Endothelial cell of umbilical vein (primary cell): ENCODE measurements at regions not wholly inside any gene's neighbourhood (a gene's known extent, or its start where the extent isn't known, plus 50 kb on each side); places are given as distances from the start of the nearest gene placed in this dataset.

ENCODE experiments used
- BruUV-seq: library from RNA; stranded (reverse); fragments of 400-500 nt; replicated peaks from 2 replicates; lab custom pipeline; 2021; lab: Mats Ljungman, UMichigan
- CTCF ChIA-PET: fragments of 300-600, 350-600 bp; sonication (Branson Sonifier 250); formaldehyde crosslinking; loops from one replicate; lab custom pipeline; 2021; ENCODE audit warnings: antibody characterized with exemption, inconsistent platforms; lab: Charles Lee
- POLR2A ChIA-PET: fragments of 300-600, 350-600 bp; sonication (Branson Sonifier 250); formaldehyde crosslinking; loops from one replicate; lab custom pipeline; 2021; ENCODE audit warnings: antibody characterized with exemption, inconsistent platforms; lab: Charles Lee
- DNase-seq: peaks from one replicate; pipeline ENCODE4 v3.0.0-alpha.2; 2011; ENCODE audit warnings: low read depth, low spot score
- FAIRE-seq: peaks from 2 replicates; lab custom pipeline; 2011; peaks lifted over from hg19 to GRCh38; lab: Jason Lieb, UNC
- H2AFZ ChIP-seq: 2 replicates; pipeline ENCODE4 v1.6.0; 2012; ENCODE audit warnings: low read depth, low read length, control low read depth, inconsistent platforms
- H3K27ac ChIP-seq: 2 replicates; pipeline ENCODE4 v1.5.1; 2011; ENCODE audit warnings: low read depth, mild to moderate bottlenecking, control low read depth, low read length, moderate library complexity; ENCODE audit not compliant: insufficient read depth
- H3K27me3 ChIP-seq, 2 experiments: 2 replicates each; pipeline versions ENCODE4 v1.6.0 to v1.6.1; 2011; ENCODE audit warnings: low read length in 2 of 2, mixed read lengths in 1 of 2; ENCODE audit not compliant: control insufficient read depth in 2 of 2, insufficient read depth in 2 of 2
- H3K36me3 ChIP-seq, 2 experiments: 2 replicates in 1 of 2; 3 replicates in 1 of 2; pipeline ENCODE4 v1.5.1; 2011; ENCODE audit warnings: low read length in 2 of 2, mild to moderate bottlenecking in 1 of 2, moderate library complexity in 1 of 2; ENCODE audit not compliant: control insufficient read depth in 2 of 2, insufficient read depth in 2 of 2; ENCODE audit errors: extremely low read depth in 1 of 2
- H3K4me1 ChIP-seq: 3 replicates; pipeline ENCODE4 v1.5.1; 2011; ENCODE audit warnings: mild to moderate bottlenecking, low read length; ENCODE audit not compliant: control insufficient read depth, insufficient read depth; ENCODE audit errors: extremely low read depth
- H3K4me2 ChIP-seq: 2 replicates; pipeline ENCODE4 v1.6.1; 2011; ENCODE audit warnings: low read length, control low read depth, mixed read lengths; ENCODE audit not compliant: insufficient read depth
- H3K4me3 ChIP-seq, 3 experiments: fragments of 200-600 bp in 1 of 3; sonication (generic), shearing (Covaris generic) in 1 of 3; replicated peaks in 1 of 3; 2 replicates each; pipeline ENCODE4 v1.5.1; 2011 to 2016; ENCODE audit warnings: control low read depth in 3 of 3, low read length in 3 of 3, mild to moderate bottlenecking in 2 of 3, inconsistent platforms in 1 of 3, low read depth in 1 of 3, moderate library complexity in 1 of 3; ENCODE audit not compliant: insufficient read depth in 1 of 3
- H3K79me2 ChIP-seq: 2 replicates; pipeline ENCODE4 v1.6.0; 2012; ENCODE audit warnings: low read length, inconsistent platforms; ENCODE audit not compliant: control insufficient read depth, insufficient read depth
- H3K9ac ChIP-seq: replicated peaks from 2 replicates; pipeline ENCODE3; 2011; ENCODE audit warnings: low read length, control low read depth; ENCODE audit not compliant: insufficient read depth; ENCODE audit errors: extremely low read depth
- H3K9me1 ChIP-seq: replicated peaks from 3 replicates; pipeline ENCODE4 v1.6.0; 2011; ENCODE audit warnings: mild to moderate bottlenecking, low read length; ENCODE audit not compliant: control insufficient read depth, insufficient read depth; ENCODE audit errors: extremely low read depth
- H3K9me3 ChIP-seq: replicated peaks from 2 replicates; pipeline ENCODE4 v1.5.1; 2012; ENCODE audit warnings: low read length, inconsistent platforms; ENCODE audit not compliant: control insufficient read depth, insufficient read depth
- H4K20me1 ChIP-seq: replicated peaks from 2 replicates; pipeline ENCODE3; 2011; ENCODE audit warnings: mild to moderate bottlenecking, low read length; ENCODE audit not compliant: control insufficient read depth, insufficient read depth; ENCODE audit errors: extremely low read depth
- CTCF ChIP-seq, 2 donors: IDR thresholded peaks; 1 replicate in 1 of 2; 2 replicates in 1 of 2; pipeline ENCODE4 v1.5.1; 2011; ENCODE audit warnings: low read length in 2 of 2, mild to moderate bottlenecking in 2 of 2, moderate library complexity in 2 of 2, control low read depth in 1 of 2, inconsistent platforms in 1 of 2, low read depth in 1 of 2; ENCODE audit not compliant: insufficient read depth in 1 of 2; ENCODE audit errors: extremely low read depth in 1 of 2
- EZH2 ChIP-seq: IDR thresholded peaks from 2 replicates; pipeline ENCODE4 v1.6.1; 2012; ENCODE audit warnings: borderline replicate concordance, low read depth, mild to moderate bottlenecking, moderate library complexity, low read length, inconsistent platforms; ENCODE audit not compliant: severe bottlenecking
- FOS ChIP-seq: IDR thresholded peaks from 2 replicates; pipeline ENCODE4 v1.6.1; 2011; ENCODE audit warnings: mild to moderate bottlenecking, low read length, moderate library complexity, borderline replicate concordance; ENCODE audit not compliant: insufficient read depth
- GATA2 ChIP-seq: IDR thresholded peaks from 2 replicates; pipeline ENCODE4 v1.7.0; 2011; ENCODE audit warnings: low read depth, mild to moderate bottlenecking, moderate library complexity, mixed read lengths, low read length; ENCODE audit not compliant: insufficient read length, insufficient read depth
- JUN ChIP-seq: IDR thresholded peaks from 2 replicates; pipeline ENCODE4 v1.6.1; 2011; ENCODE audit warnings: borderline replicate concordance, low read depth; ENCODE audit not compliant: insufficient read length, insufficient read depth
- MAX ChIP-seq: IDR thresholded peaks from 2 replicates; pipeline ENCODE4 v1.6.1; 2011; ENCODE audit not compliant: insufficient read depth, insufficient read length
- MYC ChIP-seq: IDR thresholded peaks from one replicate; pipeline ENCODE4 v1.6.1; 2011; ENCODE audit warnings: mild to moderate bottlenecking, low read depth, low read length
- POLR2A ChIP-seq: IDR thresholded peaks from 2 replicates; pipeline ENCODE4 v1.6.1; 2012; ENCODE audit warnings: low read depth, mild to moderate bottlenecking, control low read depth, low read length
- POLR2AphosphoS5 ChIP-seq: IDR thresholded peaks from 2 replicates; pipeline ENCODE4 v1.6.1; 2012; ENCODE audit warnings: low read depth, mild to moderate bottlenecking, control low read depth, low read length, moderate library complexity; ENCODE audit not compliant: insufficient read depth
- dilution Hi-C: fragments of 300-500 bp; cut with MboI; formaldehyde crosslinking; loops from one replicate; pipeline ENCODE4 v1.15.0; 2019; ENCODE audit warnings: low sequenced_read_pairs; ENCODE audit not compliant: extremely low pct_ligation_motif_present
- intact Hi-C: fragments of 100-400 bp; cut with micrococcal nuclease; formaldehyde crosslinking; loops from one replicate; pipeline ENCODE4 v1.10.0; 2022

- dilution Hi-C loops: no loop called here
- Histone ChIP-seq H3K36me3 (no peaks in the 10 kb centered on the region), H3K27ac (no peak overlapping the region), H3K4me2 (no peak overlapping the region), H3K9me1 (no peaks in the 10 kb centered on the region), H2AFZ (no peak overlapping the region), H3K27me3 (no peaks in the 10 kb centered on the region), H3K79me2 (no peaks in the 10 kb centered on the region), H4K20me1 (no peaks in the 10 kb centered on the region), H3K9me3 (no peaks in the 10 kb centered on the region), H3K4me1 (no peaks in the 10 kb centered on the region), H3K9ac (no peak overlapping the region), H3K4me3 (no peak overlapping the region)
- FAIRE-seq (no peak), DNase-seq (no peak)
- intact Hi-C loops: no loop called here
- POLR2A ChIA-PET: no interaction called here
- CTCF ChIA-PET: interaction anchor here (0.9 kb wide), 1 partner anchor 8 kb away, joined by 3 read pairs; no protein-coding TSS in a partner anchor
- TF ChIP-seq FOS (no peak), MYC (no peak), POLR2A (no peak), CTCF (IDR thresholded peaks at IDR 0.05; ENCODE audit: extremely low read depth in 1 of 2, insufficient read depth in 1 of 2, low read depth in 1 of 2, low read length in 2 of 2) (no peak), JUN (no peak), MAX (no peak), EZH2 (no peak), POLR2AphosphoS5 (no peak), GATA2 (no peak)
- no TSS peak for BruUV-seq
Observed at GRCh38 chr2:7419186-7419585, 502.0 kb downstream of the RNF144A start.
